ENCODE measurements at regions not wholly inside any gene's neighbourhood (a gene's known extent, or its start where the extent isn't known, plus 50 kb on each side); places are given as distances from the start of the nearest gene placed in this dataset.

DNA sequence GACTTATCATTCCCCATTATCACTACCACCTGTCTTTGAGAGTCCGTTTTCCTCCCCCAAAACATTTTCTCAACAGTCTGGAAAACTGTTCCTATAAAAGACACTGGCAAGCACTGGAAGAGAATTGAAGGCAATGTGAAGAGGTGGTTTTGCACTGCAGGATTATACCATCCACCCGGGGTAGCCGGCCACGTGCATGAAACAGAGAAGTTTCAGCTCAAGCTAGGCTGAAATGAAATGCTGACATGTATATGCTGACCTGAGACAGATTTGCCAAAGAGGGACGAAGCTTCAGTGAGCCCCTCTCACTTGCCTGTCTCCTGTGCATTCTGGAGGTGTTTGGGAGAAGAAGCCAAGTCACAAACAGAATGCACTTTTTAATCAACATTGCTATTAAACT, 567.0 kb downstream of the EBF1 start:
- TF ChIP-seq, protein P1, sequence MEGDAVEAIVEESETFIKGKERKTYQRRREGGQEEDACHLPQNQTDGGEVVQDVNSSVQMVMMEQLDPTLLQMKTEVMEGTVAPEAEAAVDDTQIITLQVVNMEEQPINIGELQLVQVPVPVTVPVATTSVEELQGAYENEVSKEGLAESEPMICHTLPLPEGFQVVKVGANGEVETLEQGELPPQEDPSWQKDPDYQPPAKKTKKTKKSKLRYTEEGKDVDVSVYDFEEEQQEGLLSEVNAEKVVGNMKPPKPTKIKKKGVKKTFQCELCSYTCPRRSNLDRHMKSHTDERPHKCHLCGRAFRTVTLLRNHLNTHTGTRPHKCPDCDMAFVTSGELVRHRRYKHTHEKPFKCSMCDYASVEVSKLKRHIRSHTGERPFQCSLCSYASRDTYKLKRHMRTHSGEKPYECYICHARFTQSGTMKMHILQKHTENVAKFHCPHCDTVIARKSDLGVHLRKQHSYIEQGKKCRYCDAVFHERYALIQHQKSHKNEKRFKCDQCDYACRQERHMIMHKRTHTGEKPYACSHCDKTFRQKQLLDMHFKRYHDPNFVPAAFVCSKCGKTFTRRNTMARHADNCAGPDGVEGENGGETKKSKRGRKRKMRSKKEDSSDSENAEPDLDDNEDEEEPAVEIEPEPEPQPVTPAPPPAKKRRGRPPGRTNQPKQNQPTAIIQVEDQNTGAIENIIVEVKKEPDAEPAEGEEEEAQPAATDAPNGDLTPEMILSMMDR (conservative IDR thresholded peaks at IDR 0.05 in 1 of 2, IDR thresholded peaks at IDR 0.05 in 1 of 2; ENCODE audit: low read depth in 1 of 2, low read length in 2 of 2) = no peak
- TF ChIP-seq EZH2 (IDR thresholded peaks at IDR 0.05; ENCODE audit: low read length, missing control alignments) = no peak
